HCT116 (cell line): ENCODE measurements at regions not wholly inside any gene's neighbourhood (a gene's known extent, or its start where the extent isn't known, plus 50 kb on each side); places are given as distances from the start of the nearest gene placed in this dataset.

Experiments used
- ATAC-seq: fragments of 200-7000 bp; cut with Tn5 transposase; 2 replicates; pipeline ENCODE4 v1.9.1; 2020; ENCODE audit warnings: mild to moderate bottlenecking, moderate library complexity
- BruUV-seq: library from RNA; stranded (reverse); fragments of 400-500 nt; replicated peaks from 2 replicates; lab custom pipeline; 2021; lab: Mats Ljungman, UMichigan
- CTCF ChIA-PET: fragments of 300-600 bp; sonication (Branson Sonifier 250); formaldehyde crosslinking; loops from one replicate; lab custom pipeline; 2021; ENCODE audit warnings: antibody characterized with exemption; lab: Charles Lee
- POLR2A ChIA-PET: fragments of 300-600, 350-600 bp; sonication (Branson Sonifier 250); formaldehyde crosslinking; loops from one replicate; lab custom pipeline; 2021; ENCODE audit warnings: antibody characterized with exemption; lab: Charles Lee
- RAD21 ChIA-PET, 2 experiments: fragments of 300-600 bp; sonication (Branson Sonifier 250); formaldehyde crosslinking; loops; one replicate each; lab custom pipeline; 2023; ENCODE audit warnings: low total read pairs in 2 of 2; ENCODE audit not compliant: uncharacterized antibody in 2 of 2, unreplicated experiment in 2 of 2, low non-redundant PET in 1 of 2; lab: Charles Lee
- DNase-seq: peaks from one replicate; pipeline ENCODE4 v3.0.0-alpha.2; 2010; ENCODE audit warnings: low read depth, low spot score
- H2AFZ ChIP-seq: fragments of 200-600 bp; shearing (Covaris generic), sonication (generic); 2 replicates; pipeline ENCODE4 v1.6.1; 2017; ENCODE audit warnings: low read depth, mixed run types, mixed read lengths, antibody characterized with exemption, low read length; ENCODE audit not compliant: poor library complexity, severe bottlenecking
- H3K27ac ChIP-seq: 2 replicates; pipeline ENCODE4 v1.5.1; 2012; ENCODE audit warnings: low read depth, low read length
- H3K27me3 ChIP-seq: fragments of 200-600 bp; sonication (generic); 2 replicates; pipeline ENCODE4 v1.6.1; 2016; ENCODE audit warnings: mixed run types, low read length, mixed read lengths; ENCODE audit not compliant: insufficient read depth
- H3K36me3 ChIP-seq, 2 experiments: fragments of 200-500 bp in 1 of 2; fragments of 200-600 bp in 1 of 2; sonication (Bioruptor generic) in 1 of 2; sonication (generic) in 1 of 2; 2 replicates each; pipeline versions ENCODE4 v1.5.1 to v1.6.1; 2014 to 2016; ENCODE audit warnings: low read length in 2 of 2, inconsistent platforms in 1 of 2, mixed read lengths in 1 of 2, mixed run types in 1 of 2; ENCODE audit not compliant: insufficient read depth in 2 of 2, control insufficient read depth in 1 of 2
- H3K4me1 ChIP-seq, 2 experiments: fragments of 200-600 bp in 1 of 2; sonication (generic) in 1 of 2; 2 replicates each; pipeline versions ENCODE4 v1.5.1 to v1.6.1; 2012 to 2017; ENCODE audit warnings: low read length in 2 of 2, inconsistent platforms in 1 of 2, mild to moderate bottlenecking in 1 of 2, mixed read lengths in 1 of 2, mixed run types in 1 of 2, moderate library complexity in 1 of 2; ENCODE audit not compliant: insufficient read depth in 2 of 2, control insufficient read depth in 1 of 2
- H3K4me2 ChIP-seq: fragments of 200-600 bp; sonication (generic); 2 replicates; pipeline ENCODE4 v1.6.1; 2017; ENCODE audit warnings: mixed run types, low read length, mixed read lengths
- H3K4me3 ChIP-seq, 2 experiments: fragments of 200-600 bp in 1 of 2; sonication (generic) in 1 of 2; replicated peaks in 1 of 2; 2 replicates each; pipeline ENCODE4 v1.5.1; 2011 to 2016; ENCODE audit warnings: low read length in 2 of 2, control low read depth in 1 of 2, low read depth in 1 of 2, mild to moderate bottlenecking in 1 of 2, mixed read lengths in 1 of 2, mixed run types in 1 of 2
- H3K79me2 ChIP-seq: fragments of 200-600 bp; sonication (generic); 2 replicates; pipeline ENCODE4 v1.6.1; 2017; ENCODE audit warnings: mild to moderate bottlenecking, mixed run types, low read length, moderate library complexity, mixed read lengths; ENCODE audit not compliant: insufficient read depth
- H3K9ac ChIP-seq: fragments of 200-600 bp; sonication (generic); 2 replicates; pipeline ENCODE4 v1.6.1; 2016; ENCODE audit warnings: low read length, mixed read lengths
- H3K9me2 ChIP-seq: fragments of 200-600 bp; sonication (generic), shearing (Covaris generic); 2 replicates; pipeline ENCODE4 v1.6.1; 2017; ENCODE audit warnings: mixed run types, mild to moderate bottlenecking, moderate library complexity; ENCODE audit not compliant: insufficient read depth
- H3K9me3 ChIP-seq, 2 experiments: fragments of 200-500 bp in 1 of 2; fragments of 200-600 bp in 1 of 2; sonication (Bioruptor generic) in 1 of 2; sonication (generic) in 1 of 2; 2 replicates each; pipeline ENCODE4 v1.6.1; 2014 to 2017; ENCODE audit warnings: low read length in 2 of 2, mixed read lengths in 2 of 2, inconsistent platforms in 1 of 2, low read depth in 1 of 2, mild to moderate bottlenecking in 1 of 2, mixed run types in 1 of 2, moderate library complexity in 1 of 2; ENCODE audit not compliant: control insufficient read depth in 1 of 2, insufficient read depth in 1 of 2
- H4K20me1 ChIP-seq: fragments of 200-600 bp; sonication (generic), shearing (Covaris generic); 2 replicates; pipeline ENCODE4 v1.6.1; 2017; ENCODE audit warnings: mixed run types, mild to moderate bottlenecking, moderate library complexity; ENCODE audit not compliant: insufficient read depth
- CTCF ChIP-seq, 3 experiments: fragments of 200-600 bp in 1 of 3; sonication (generic) in 1 of 3; IDR thresholded peaks in 2 of 3; conservative IDR thresholded peaks in 1 of 3; 2 replicates each; pipeline ENCODE4 v1.5.1; 2012 to 2017; ENCODE audit warnings: low read depth in 2 of 3, low read length in 2 of 3, antibody characterized with exemption in 1 of 3, borderline replicate concordance in 1 of 3, control low read depth in 1 of 3, mild to moderate bottlenecking in 1 of 3, mixed read lengths in 1 of 3, mixed run types in 1 of 3, moderate library complexity in 1 of 3; ENCODE audit not compliant: insufficient read depth in 1 of 3
- EGR1 ChIP-seq: IDR thresholded peaks from 2 replicates; pipeline ENCODE4 v1.6.1; 2012; ENCODE audit warnings: low read depth
- FOSL1 ChIP-seq: IDR thresholded peaks from 2 replicates; pipeline ENCODE4 v1.6.1; 2012; ENCODE audit warnings: low read depth
- MAX ChIP-seq: IDR thresholded peaks from 2 replicates; pipeline ENCODE4 v1.6.1; 2012
- POLR2A ChIP-seq: IDR thresholded peaks from 2 replicates; pipeline ENCODE4 v1.7.0; 2011; ENCODE audit warnings: borderline replicate concordance; ENCODE audit not compliant: insufficient read depth, insufficient read length; ENCODE audit errors: extremely low read depth
- POLR2AphosphoS5 ChIP-seq: IDR thresholded peaks from 2 replicates; pipeline ENCODE4 v1.6.1; 2011; ENCODE audit warnings: mild to moderate bottlenecking, low read depth, low read length, moderate library complexity
- RAD21 ChIP-seq: IDR thresholded peaks from 2 replicates; pipeline ENCODE4 v1.6.1; 2012; ENCODE audit warnings: low read depth, mild to moderate bottlenecking
- REST ChIP-seq: IDR thresholded peaks from 2 replicates; pipeline ENCODE4 v1.6.1; 2012; ENCODE audit warnings: low read depth
- SP1 ChIP-seq: IDR thresholded peaks from 2 replicates; pipeline ENCODE4 v1.6.1; 2012; ENCODE audit warnings: low read depth
- TCF7L2 ChIP-seq: IDR thresholded peaks from 2 replicates; pipeline ENCODE4 v1.7.0; 2011; ENCODE audit warnings: borderline replicate concordance, inconsistent platforms; ENCODE audit not compliant: insufficient read depth, insufficient read length; ENCODE audit errors: extremely low read depth
- ZBTB33 ChIP-seq: IDR thresholded peaks from 2 replicates; pipeline ENCODE4 v1.6.1; 2011; ENCODE audit warnings: mild to moderate bottlenecking, low read length, moderate library complexity; ENCODE audit not compliant: insufficient replicate concordance; ENCODE audit errors: extremely low read depth
- ZFX ChIP-seq: fragments of 450-650 bp; IDR thresholded peaks from 2 replicates; pipeline ENCODE4 v1.6.1; 2017
- ZNF274 ChIP-seq: fragments of 200-500 bp; sonication (Bioruptor generic); IDR thresholded peaks from 2 replicates; pipeline ENCODE4 v1.6.1; 2014; ENCODE audit warnings: mild to moderate bottlenecking, low read depth, low read length, inconsistent platforms
- intact Hi-C: fragments of 100-400 bp; cut with micrococcal nuclease; formaldehyde crosslinking; loops from 2 replicates; pipeline ENCODE4 v1.10.0; 2022

GRCh38 chr4:126735294-126736132, 897.2 kb upstream of the INTU start:
- Histone ChIP-seq H3K4me2 (no peak overlapping the region), H3K36me3 (no peaks in the 10 kb centered on the region), H3K9ac (no peak overlapping the region)
- no peak for DNase-seq
- TF ChIP-seq EGR1 (no peak), ZBTB33 (no peak), CTCF (IDR thresholded peaks at IDR 0.05 in 2 of 3, conservative IDR thresholded peaks at IDR 0.05 in 1 of 3; ENCODE audit: borderline replicate concordance in 1 of 3, insufficient read depth in 1 of 3, low read depth in 2 of 3, low read length in 2 of 3) (no peak), RAD21 (no peak), POLR2AphosphoS5 (no peak), ZFX (no peak), ZNF274 (no peak), FOSL1 (no peak), MAX (no peak), REST (no peak), TCF7L2 (no peak), POLR2A (no peak), SP1 (no peak)
- TF ChIP-seq, all 23 proteins: peak for 0
- no peaks in the 10 kb centered on the region for H4K20me1 ChIP-seq
- no peak for ATAC-seq
- no peaks in the 10 kb centered on the region for H3K9me2 ChIP-seq
- ChIA-PET RAD21 (no interaction called here), POLR2A (no interaction called here), CTCF (interaction anchor here (0.6 kb wide), 1 partner anchor 104 kb away, joined by 3 read pairs; no protein-coding TSS in a partner anchor)
- no peaks in the 10 kb centered on the region for H3K9me3 ChIP-seq
- BruUV-seq = no TSS peak
- H3K4me3 ChIP-seq = no peak overlapping the region
- H2AFZ ChIP-seq = no peak overlapping the region
- no peaks in the 10 kb centered on the region for H3K27me3 ChIP-seq
- no peaks in the 10 kb centered on the region for H3K79me2 ChIP-seq
- no peak overlapping the region for H3K27ac ChIP-seq
- intact Hi-C loops = no loop called here
- H3K4me1 ChIP-seq = no peaks in the 10 kb centered on the region
